ENCODE measurements at regions not wholly inside any gene's neighbourhood (a gene's known extent, or its start where the extent isn't known, plus 50 kb on each side); places are given as distances from the start of the nearest gene placed in this dataset.

DNA sequence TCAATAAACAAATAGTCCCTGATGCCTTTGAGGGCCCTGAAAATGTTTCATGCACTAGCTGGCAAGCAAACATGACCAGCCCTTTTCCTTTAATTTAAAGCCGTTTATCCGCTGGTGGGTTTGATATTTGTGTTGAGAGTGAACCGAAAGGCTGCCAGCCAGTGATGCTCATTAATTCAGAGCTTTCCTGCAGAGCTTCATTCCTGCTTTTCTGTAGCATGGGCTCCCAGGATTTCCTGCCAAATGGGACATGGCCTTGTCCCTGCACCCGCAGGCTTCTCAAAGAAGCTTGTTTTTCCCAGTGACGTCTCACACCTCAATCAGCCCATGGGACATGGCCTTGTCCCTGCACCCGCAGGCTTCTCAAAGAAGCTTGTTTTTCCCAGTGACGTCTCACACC, 219.6 kb downstream of the MTHFS start:
- Histone ChIP-seq H3K9ac (ENCODE audit: low read length) (no peak overlapping the region), H3K4me1 (ENCODE audit: insufficient read depth, low read length) (peaks cover 38% of the 10 kb centered on the region), H3K36me3 (ENCODE audit: low read depth, low read length) (no peaks in the 10 kb centered on the region), H3K27me3 (ENCODE audit: low read length) (no peaks in the 10 kb centered on the region), H3K4me3 (ENCODE audit: low read length) (no peak overlapping the region), H3K27ac (ENCODE audit: low read length) (no peak overlapping the region), H3K79me2 (ENCODE audit: low read length) (no peaks in the 10 kb centered on the region), H2AFZ (ENCODE audit: low read length) (no peak overlapping the region), H3K4me2 (ENCODE audit: low read length) (no peak overlapping the region), H4K20me1 (ENCODE audit: low read length) (no peaks in the 10 kb centered on the region), H3F3A (ENCODE audit: low read length, unreplicated experiment) (no peaks in the 10 kb centered on the region), H3K9me2 (replicated peaks; ENCODE audit: low read length) (no peaks in the 10 kb centered on the region), H3K9me3 (ENCODE audit: low read length) (no peaks in the 10 kb centered on the region)
- ATAC-seq (no peak), DNase-seq (no peak)
- TF ChIP-seq EZH2phosphoT487 (IDR thresholded peaks at IDR 0.05; ENCODE audit: borderline replicate concordance, low read length): no peak
- TF ChIP-seq EZH2 (IDR thresholded peaks at IDR 0.05; ENCODE audit: low read length, unreplicated experiment): no peak
- ChIA-PET CTCF (interaction anchor here (0.6 kb wide), 1 partner anchor 67 kb away, joined by 4 read pairs; no protein-coding TSS in a partner anchor), POLR2A (ENCODE audit: unreplicated experiment) (no interaction called here)
- intact Hi-C loops (cut with micrococcal nuclease): no loop called here
- BruUV-seq (replicated peaks): no TSS peak

DNA sequence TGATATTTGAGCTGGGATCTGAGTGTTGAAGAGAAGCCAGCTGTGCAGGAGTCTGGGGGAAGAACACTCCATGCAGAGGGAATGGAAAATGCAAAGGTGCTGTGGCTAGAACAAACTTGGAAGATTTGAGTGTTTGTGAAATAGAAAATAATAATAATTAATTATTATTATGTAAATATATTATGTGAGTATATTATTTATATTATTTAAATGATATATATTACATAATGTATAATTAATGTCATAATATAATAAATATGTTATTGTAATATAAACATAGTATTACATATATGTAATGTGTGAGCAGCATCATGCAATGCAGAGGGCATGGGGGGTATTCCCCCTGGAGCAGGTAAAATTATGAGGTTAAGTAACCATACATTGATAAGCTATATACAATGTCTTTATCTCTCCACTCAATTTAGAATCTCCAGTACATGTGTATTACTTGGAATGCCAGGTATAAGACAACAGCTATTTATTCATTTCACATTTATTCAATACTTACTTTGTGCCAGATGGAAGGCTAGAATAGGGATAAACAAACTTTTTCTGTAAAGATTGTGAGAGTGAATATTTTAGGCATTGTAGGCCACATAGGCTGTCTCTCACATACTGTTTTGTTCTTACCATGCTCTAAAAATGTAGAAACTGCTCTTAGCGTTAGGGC, 218.6 kb downstream of the MTHFS start:
- no peak overlapping the region for H3K27ac ChIP-seq (ENCODE audit: low read length)
- H3F3A ChIP-seq (ENCODE audit: low read length, unreplicated experiment): no peaks in the 10 kb centered on the region
- no peaks in the 10 kb centered on the region for H3K27me3 ChIP-seq (ENCODE audit: low read length)
- H3K4me1 ChIP-seq (ENCODE audit: insufficient read depth, low read length): peaks cover 41% of the 10 kb centered on the region
- no TSS peak for BruUV-seq (replicated peaks)
- no peak for ATAC-seq
- no peak overlapping the region for H2AFZ ChIP-seq (ENCODE audit: low read length)
- POLR2A ChIA-PET (ENCODE audit: unreplicated experiment): no interaction called here
- CTCF ChIA-PET: interaction anchor here (0.6 kb wide), 1 partner anchor 66 kb away, joined by 4 read pairs; no protein-coding TSS in a partner anchor
- no peaks in the 10 kb centered on the region for H3K9me2 ChIP-seq (replicated peaks; ENCODE audit: low read length)
- no peak for DNase-seq
- no peaks in the 10 kb centered on the region for H3K36me3 ChIP-seq (ENCODE audit: low read depth, low read length)
- intact Hi-C loops (cut with micrococcal nuclease): no loop called here
- no peaks in the 10 kb centered on the region for H3K9me3 ChIP-seq (ENCODE audit: low read length)
- TF ChIP-seq EZH2 (IDR thresholded peaks at IDR 0.05; ENCODE audit: low read length, unreplicated experiment): no peak
- TF ChIP-seq, protein P1, sequence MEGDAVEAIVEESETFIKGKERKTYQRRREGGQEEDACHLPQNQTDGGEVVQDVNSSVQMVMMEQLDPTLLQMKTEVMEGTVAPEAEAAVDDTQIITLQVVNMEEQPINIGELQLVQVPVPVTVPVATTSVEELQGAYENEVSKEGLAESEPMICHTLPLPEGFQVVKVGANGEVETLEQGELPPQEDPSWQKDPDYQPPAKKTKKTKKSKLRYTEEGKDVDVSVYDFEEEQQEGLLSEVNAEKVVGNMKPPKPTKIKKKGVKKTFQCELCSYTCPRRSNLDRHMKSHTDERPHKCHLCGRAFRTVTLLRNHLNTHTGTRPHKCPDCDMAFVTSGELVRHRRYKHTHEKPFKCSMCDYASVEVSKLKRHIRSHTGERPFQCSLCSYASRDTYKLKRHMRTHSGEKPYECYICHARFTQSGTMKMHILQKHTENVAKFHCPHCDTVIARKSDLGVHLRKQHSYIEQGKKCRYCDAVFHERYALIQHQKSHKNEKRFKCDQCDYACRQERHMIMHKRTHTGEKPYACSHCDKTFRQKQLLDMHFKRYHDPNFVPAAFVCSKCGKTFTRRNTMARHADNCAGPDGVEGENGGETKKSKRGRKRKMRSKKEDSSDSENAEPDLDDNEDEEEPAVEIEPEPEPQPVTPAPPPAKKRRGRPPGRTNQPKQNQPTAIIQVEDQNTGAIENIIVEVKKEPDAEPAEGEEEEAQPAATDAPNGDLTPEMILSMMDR (conservative IDR thresholded peaks at IDR 0.05; ENCODE audit: low read depth, low read length): no peak
- no peak for TF ChIP-seq EZH2phosphoT487 (IDR thresholded peaks at IDR 0.05; ENCODE audit: borderline replicate concordance, low read length)
- H4K20me1 ChIP-seq (ENCODE audit: low read length): no peaks in the 10 kb centered on the region
- H3K9ac ChIP-seq (ENCODE audit: low read length): no peak overlapping the region
- H3K79me2 ChIP-seq (ENCODE audit: low read length): no peaks in the 10 kb centered on the region
- no peak overlapping the region for H3K4me3 ChIP-seq (ENCODE audit: low read length)
- no peak overlapping the region for H3K4me2 ChIP-seq (ENCODE audit: low read length)

DNA sequence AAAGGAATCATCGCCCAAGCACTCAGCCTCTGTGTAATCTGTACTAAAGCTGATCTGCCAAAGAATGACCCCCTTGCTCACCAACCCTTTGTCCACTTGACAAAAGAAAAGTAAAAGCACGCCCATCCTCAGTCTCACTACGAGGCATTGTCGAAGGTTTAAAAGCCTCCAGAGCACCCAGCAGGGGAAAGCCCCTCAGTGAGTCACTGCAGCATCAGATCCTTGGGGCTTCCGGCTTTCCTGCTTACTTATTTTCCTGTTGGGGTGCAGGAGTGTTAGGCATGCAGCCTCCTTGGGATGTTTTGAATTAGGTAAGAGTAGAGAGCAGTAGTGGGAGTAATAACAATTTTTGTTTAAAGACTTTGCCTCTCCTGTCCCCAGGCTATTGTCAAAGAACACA, 216.1 kb downstream of the MTHFS start:
- peak overlapping the region; percentile 41; the same call in 1 of the 2 replicates for H3K4me3 ChIP-seq (ENCODE audit: low read length)
- H3F3A ChIP-seq (ENCODE audit: low read length, unreplicated experiment): no peaks in the 10 kb centered on the region
- no peaks in the 10 kb centered on the region for H3K79me2 ChIP-seq (ENCODE audit: low read length)
- ATAC-seq: peak; percentile 88
- BruUV-seq (replicated peaks): no TSS peak
- peak overlapping the region; percentile 57 for H3K27ac ChIP-seq (ENCODE audit: low read length)
- H2AFZ ChIP-seq (ENCODE audit: low read length): peak overlapping the region; percentile 33; the same call in 1 of the 2 replicates
- intact Hi-C loops (cut with micrococcal nuclease): no loop called here
- DNase-seq: peak; percentile 79
- no peaks in the 10 kb centered on the region for H3K9me2 ChIP-seq (replicated peaks; ENCODE audit: low read length)
- ChIA-PET CTCF (no interaction called here), POLR2A (ENCODE audit: unreplicated experiment) (no interaction called here)
- H3K4me1 ChIP-seq (ENCODE audit: insufficient read depth, low read length): peaks cover 32% of the 10 kb centered on the region
- TF ChIP-seq EZH2 (IDR thresholded peaks at IDR 0.05; ENCODE audit: low read length, unreplicated experiment) (no peak), EZH2phosphoT487 (IDR thresholded peaks at IDR 0.05; ENCODE audit: borderline replicate concordance, low read length) (no peak)
- TF ChIP-seq, protein P1 (conservative IDR thresholded peaks at IDR 0.05; ENCODE audit: low read depth, low read length): no peak
- no peaks in the 10 kb centered on the region for H3K27me3 ChIP-seq (ENCODE audit: low read length)
- no peaks in the 10 kb centered on the region for H3K9me3 ChIP-seq (ENCODE audit: low read length)
- peak overlapping the region; percentile 65 for H3K4me2 ChIP-seq (ENCODE audit: low read length)
- H4K20me1 ChIP-seq (ENCODE audit: low read length): no peaks in the 10 kb centered on the region
- H3K9ac ChIP-seq (ENCODE audit: low read length): peak overlapping the region; percentile 4; the same call in 1 of the 2 replicates
- H3K36me3 ChIP-seq (ENCODE audit: low read depth, low read length): no peaks in the 10 kb centered on the region

Measured in PC-3 (cell line).